ENCODE measurements at regions not wholly inside any gene's neighbourhood (a gene's known extent, or its start where the extent isn't known, plus 50 kb on each side); places are given as distances from the start of the nearest gene placed in this dataset.

DNA sequence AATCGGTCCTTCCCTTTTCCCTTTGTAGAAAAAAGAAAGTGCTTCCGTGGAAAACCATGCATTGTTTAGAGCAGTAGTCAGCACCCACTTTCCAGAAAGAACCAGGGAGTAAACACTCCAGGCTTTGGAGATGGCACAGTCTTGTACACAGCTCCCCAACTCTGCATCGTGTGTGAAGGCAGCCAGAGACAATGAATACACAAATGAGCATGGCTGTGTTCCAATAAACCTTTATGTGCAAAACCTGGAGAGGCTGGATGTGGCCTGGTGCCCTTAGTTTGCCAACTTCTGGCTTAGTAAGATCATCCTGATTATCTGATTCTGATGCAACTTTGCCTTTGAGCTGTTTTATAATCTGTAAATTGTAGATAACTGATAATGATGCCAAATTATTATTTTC is 463.4 kb upstream of the TMEM132C start:
- TF ChIP-seq CTCF (IDR thresholded peaks at IDR 0.05; ENCODE audit: insufficient read depth, low read length) (no peak), POLR2AphosphoS5 (IDR thresholded peaks at IDR 0.05; ENCODE audit: low read depth) (no peak), GABPA (IDR thresholded peaks at IDR 0.05; ENCODE audit: low read depth) (no peak), SPI1 (IDR thresholded peaks at IDR 0.05; ENCODE audit: borderline replicate concordance, low read depth) (no peak)
- TF ChIP-seq, protein P1, sequence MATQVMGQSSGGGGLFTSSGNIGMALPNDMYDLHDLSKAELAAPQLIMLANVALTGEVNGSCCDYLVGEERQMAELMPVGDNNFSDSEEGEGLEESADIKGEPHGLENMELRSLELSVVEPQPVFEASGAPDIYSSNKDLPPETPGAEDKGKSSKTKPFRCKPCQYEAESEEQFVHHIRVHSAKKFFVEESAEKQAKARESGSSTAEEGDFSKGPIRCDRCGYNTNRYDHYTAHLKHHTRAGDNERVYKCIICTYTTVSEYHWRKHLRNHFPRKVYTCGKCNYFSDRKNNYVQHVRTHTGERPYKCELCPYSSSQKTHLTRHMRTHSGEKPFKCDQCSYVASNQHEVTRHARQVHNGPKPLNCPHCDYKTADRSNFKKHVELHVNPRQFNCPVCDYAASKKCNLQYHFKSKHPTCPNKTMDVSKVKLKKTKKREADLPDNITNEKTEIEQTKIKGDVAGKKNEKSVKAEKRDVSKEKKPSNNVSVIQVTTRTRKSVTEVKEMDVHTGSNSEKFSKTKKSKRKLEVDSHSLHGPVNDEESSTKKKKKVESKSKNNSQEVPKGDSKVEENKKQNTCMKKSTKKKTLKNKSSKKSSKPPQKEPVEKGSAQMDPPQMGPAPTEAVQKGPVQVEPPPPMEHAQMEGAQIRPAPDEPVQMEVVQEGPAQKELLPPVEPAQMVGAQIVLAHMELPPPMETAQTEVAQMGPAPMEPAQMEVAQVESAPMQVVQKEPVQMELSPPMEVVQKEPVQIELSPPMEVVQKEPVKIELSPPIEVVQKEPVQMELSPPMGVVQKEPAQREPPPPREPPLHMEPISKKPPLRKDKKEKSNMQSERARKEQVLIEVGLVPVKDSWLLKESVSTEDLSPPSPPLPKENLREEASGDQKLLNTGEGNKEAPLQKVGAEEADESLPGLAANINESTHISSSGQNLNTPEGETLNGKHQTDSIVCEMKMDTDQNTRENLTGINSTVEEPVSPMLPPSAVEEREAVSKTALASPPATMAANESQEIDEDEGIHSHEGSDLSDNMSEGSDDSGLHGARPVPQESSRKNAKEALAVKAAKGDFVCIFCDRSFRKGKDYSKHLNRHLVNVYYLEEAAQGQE (IDR thresholded peaks at IDR 0.05; ENCODE audit: insufficient replicate concordance, low read depth) = no peak

All from HL-60 (cell line).